MM.1S (cell line): ENCODE measurements at regions not wholly inside any gene's neighbourhood (a gene's known extent, or its start where the extent isn't known, plus 50 kb on each side); places are given as distances from the start of the nearest gene placed in this dataset.

Experiments used
- DNase-seq: peaks from one replicate; pipeline ENCODE4 v3.0.0-alpha.2; 2015
- H2AFZ ChIP-seq: fragments of 300-600 bp; sonication (generic); 2 replicates; pipeline ENCODE4 v1.6.0; 2016; ENCODE audit warnings: antibody characterized with exemption, low read length
- H3F3A ChIP-seq: fragments of 300-600 bp; sonication (generic); 2 replicates; pipeline ENCODE4 v1.6.1; 2016; ENCODE audit warnings: mild to moderate bottlenecking, antibody characterized with exemption, low read length, moderate library complexity, mixed read lengths; ENCODE audit not compliant: insufficient read depth
- H3K27ac ChIP-seq: fragments of 300-600 bp; sonication (generic); 2 replicates; pipeline ENCODE4 v1.5.1; 2016; ENCODE audit warnings: mild to moderate bottlenecking, low read length
- H3K27me3 ChIP-seq: fragments of 300-600 bp; sonication (generic); replicated peaks from 2 replicates; pipeline ENCODE4 v1.6.0; 2016; ENCODE audit warnings: low read length; ENCODE audit not compliant: insufficient read depth
- H3K36me3 ChIP-seq: fragments of 300-600 bp; sonication (generic); replicated peaks from 2 replicates; pipeline ENCODE4 v1.6.1; 2016; ENCODE audit warnings: mild to moderate bottlenecking, low read length, mixed read lengths; ENCODE audit not compliant: insufficient read depth
- H3K4me1 ChIP-seq: fragments of 300-600 bp; sonication (generic); 2 replicates; pipeline ENCODE4 v1.6.1; 2016; ENCODE audit warnings: low read length, mixed read lengths
- H3K4me2 ChIP-seq: fragments of 300-600 bp; sonication (generic); 2 replicates; pipeline ENCODE4 v1.6.0; 2016; ENCODE audit warnings: low read depth, low read length
- H3K4me3 ChIP-seq: fragments of 300-600 bp; sonication (generic); 2 replicates; pipeline ENCODE4 v1.5.1; 2016; ENCODE audit warnings: low read length, mixed read lengths
- H3K79me2 ChIP-seq: fragments of 300-600 bp; sonication (generic); 2 replicates; pipeline ENCODE4 v1.6.1; 2016; ENCODE audit warnings: mixed run types, low read length, mixed read lengths
- H3K9ac ChIP-seq: fragments of 300-600 bp; sonication (generic); 2 replicates; pipeline ENCODE4 v1.6.1; 2016; ENCODE audit warnings: low read length, mixed read lengths
- H3K9me2 ChIP-seq: fragments of 300-600 bp; sonication (generic); replicated peaks from 2 replicates; pipeline ENCODE4 v1.6.1; 2016; ENCODE audit warnings: mild to moderate bottlenecking, low read length, mixed read lengths; ENCODE audit not compliant: insufficient read depth
- H3K9me3 ChIP-seq: fragments of 300-600 bp; sonication (generic); replicated peaks from 2 replicates; pipeline ENCODE4 v1.6.1; 2016; ENCODE audit warnings: mild to moderate bottlenecking, low read length, mixed read lengths; ENCODE audit not compliant: insufficient read depth
- H4K20me1 ChIP-seq: fragments of 300-600 bp; sonication (generic); 2 replicates; pipeline ENCODE4 v1.6.1; 2016; ENCODE audit warnings: mild to moderate bottlenecking, low read length, moderate library complexity, mixed read lengths; ENCODE audit not compliant: insufficient read depth
- EZH2 ChIP-seq: fragments of 300-600 bp; sonication (generic); optimal IDR thresholded peaks from 2 replicates; pipeline ENCODE3; 2017; ENCODE audit warnings: low read depth, mild to moderate bottlenecking, antibody characterized with exemption, low read length, mixed read lengths
- EZH2phosphoT487 ChIP-seq: fragments of 300-600 bp; sonication (generic); IDR thresholded peaks from 2 replicates; pipeline ENCODE4 v1.6.1; 2018; ENCODE audit warnings: antibody characterized with exemption, low read length
- TF ChIP-seq, protein P1 (sequence below): fragments of 300-600 bp; sonication (generic); IDR thresholded peaks from 2 replicates; pipeline ENCODE4 v1.5.1; 2016; ENCODE audit warnings: antibody characterized with exemption, low read length, mixed read lengths

GRCh38 chr3:68249265-68249664, 594.9 kb upstream of the SUCLG2 start:
- no peaks in the 10 kb centered on the region for H3K27me3 ChIP-seq
- no peaks in the 10 kb centered on the region for H3K9me3 ChIP-seq
- DNase-seq, result no peak
- H3K9ac ChIP-seq, result no peak overlapping the region
- H3K79me2 ChIP-seq, result no peaks in the 10 kb centered on the region
- H4K20me1 ChIP-seq, result no peaks in the 10 kb centered on the region
- H3F3A ChIP-seq, result no peaks in the 10 kb centered on the region
- no peak overlapping the region for H2AFZ ChIP-seq
- TF ChIP-seq EZH2, result no peak
- TF ChIP-seq, protein P1, sequence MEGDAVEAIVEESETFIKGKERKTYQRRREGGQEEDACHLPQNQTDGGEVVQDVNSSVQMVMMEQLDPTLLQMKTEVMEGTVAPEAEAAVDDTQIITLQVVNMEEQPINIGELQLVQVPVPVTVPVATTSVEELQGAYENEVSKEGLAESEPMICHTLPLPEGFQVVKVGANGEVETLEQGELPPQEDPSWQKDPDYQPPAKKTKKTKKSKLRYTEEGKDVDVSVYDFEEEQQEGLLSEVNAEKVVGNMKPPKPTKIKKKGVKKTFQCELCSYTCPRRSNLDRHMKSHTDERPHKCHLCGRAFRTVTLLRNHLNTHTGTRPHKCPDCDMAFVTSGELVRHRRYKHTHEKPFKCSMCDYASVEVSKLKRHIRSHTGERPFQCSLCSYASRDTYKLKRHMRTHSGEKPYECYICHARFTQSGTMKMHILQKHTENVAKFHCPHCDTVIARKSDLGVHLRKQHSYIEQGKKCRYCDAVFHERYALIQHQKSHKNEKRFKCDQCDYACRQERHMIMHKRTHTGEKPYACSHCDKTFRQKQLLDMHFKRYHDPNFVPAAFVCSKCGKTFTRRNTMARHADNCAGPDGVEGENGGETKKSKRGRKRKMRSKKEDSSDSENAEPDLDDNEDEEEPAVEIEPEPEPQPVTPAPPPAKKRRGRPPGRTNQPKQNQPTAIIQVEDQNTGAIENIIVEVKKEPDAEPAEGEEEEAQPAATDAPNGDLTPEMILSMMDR, result no peak
- no peak overlapping the region for H3K4me2 ChIP-seq
- H3K9me2 ChIP-seq, result no peaks in the 10 kb centered on the region
- no peak overlapping the region for H3K27ac ChIP-seq
- H3K36me3 ChIP-seq, result no peaks in the 10 kb centered on the region
- no peak overlapping the region for H3K4me3 ChIP-seq
- H3K4me1 ChIP-seq, result no peaks in the 10 kb centered on the region

GRCh38 chr3:68242606-68243005, 588.2 kb upstream of the SUCLG2 start:
- Histone ChIP-seq H3K27me3 (no peaks in the 10 kb centered on the region), H3K4me2 (no peak overlapping the region), H3K9me2 (no peaks in the 10 kb centered on the region), H3K79me2 (no peaks in the 10 kb centered on the region), H3F3A (no peaks in the 10 kb centered on the region), H3K4me3 (no peak overlapping the region), H4K20me1 (no peaks in the 10 kb centered on the region), H3K9me3 (no peaks in the 10 kb centered on the region), H3K9ac (no peak overlapping the region), H3K27ac (no peak overlapping the region), H3K4me1 (no peaks in the 10 kb centered on the region), H3K36me3 (no peaks in the 10 kb centered on the region), H2AFZ (no peak overlapping the region)
- no peak for TF ChIP-seq EZH2phosphoT487
- TF ChIP-seq EZH2, result no peak
- TF ChIP-seq, protein P1, result no peak
- DNase-seq, result no peak

DNA sequence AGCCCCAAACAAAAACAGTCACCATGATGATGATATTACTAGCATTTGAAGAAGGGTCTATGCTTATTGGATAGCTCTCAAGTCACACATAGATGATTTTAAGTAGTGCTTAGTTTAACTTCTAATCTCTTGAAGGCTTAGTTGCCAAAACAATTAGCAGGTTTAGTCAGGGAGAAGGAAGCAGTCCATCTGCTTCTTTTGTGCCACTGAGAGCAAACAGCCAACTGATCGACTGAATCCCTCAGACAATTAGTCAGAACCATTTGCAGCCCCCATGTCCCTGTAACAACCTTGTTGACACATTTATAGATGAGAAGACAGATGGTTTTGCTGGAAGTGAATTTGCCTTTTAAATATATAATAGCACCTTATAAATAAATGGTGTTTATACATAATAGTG, 585.1 kb upstream of the SUCLG2 start:
- TF ChIP-seq, protein P1, result no peak
- Histone ChIP-seq H3K27me3 (no peaks in the 10 kb centered on the region), H3K4me1 (no peaks in the 10 kb centered on the region), H3K4me3 (no peak overlapping the region), H3K9me3 (no peaks in the 10 kb centered on the region), H3F3A (no peaks in the 10 kb centered on the region), H4K20me1 (no peaks in the 10 kb centered on the region), H3K27ac (no peak overlapping the region), H3K9me2 (no peaks in the 10 kb centered on the region), H2AFZ (no peak overlapping the region), H3K36me3 (no peaks in the 10 kb centered on the region), H3K79me2 (no peaks in the 10 kb centered on the region), H3K4me2 (no peak overlapping the region), H3K9ac (no peak overlapping the region)
- DNase-seq, result no peak
